IPS-NIHi11 (cell line): ENCODE measurements at regions not wholly inside any gene's neighbourhood (a gene's known extent, or its start where the extent isn't known, plus 50 kb on each side); places are given as distances from the start of the nearest gene placed in this dataset.

Experiments
- DNase-seq: peaks from one replicate; pipeline ENCODE4 v3.0.0; 2012; ENCODE audit warnings: mixed read lengths, low spot score

DNA sequence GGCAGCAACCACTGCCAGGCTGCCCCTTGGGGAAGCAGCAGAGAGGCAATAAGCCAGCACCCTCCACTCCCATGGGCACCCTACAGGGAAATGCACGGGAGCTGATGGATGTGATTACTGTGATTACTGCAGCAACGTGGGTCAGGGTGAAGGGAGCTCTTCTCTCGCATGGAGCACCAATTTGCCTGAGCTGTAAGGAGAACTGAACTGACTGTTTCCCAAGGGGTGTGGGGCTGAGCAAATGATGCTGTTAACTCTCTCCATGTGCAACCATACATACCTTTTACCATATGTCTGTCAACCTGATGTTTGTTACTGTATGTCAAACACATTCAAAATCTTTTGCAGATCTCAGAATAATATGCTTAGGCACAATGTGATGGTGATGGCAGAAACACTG is 680.6 kb downstream of the SQOR start:
- DNase-seq: no peak

- DNase-seq: no peak
These were observed 681.2 kb downstream of the SQOR start for GRCh38 chr15:46316024-46316423.

DNA sequence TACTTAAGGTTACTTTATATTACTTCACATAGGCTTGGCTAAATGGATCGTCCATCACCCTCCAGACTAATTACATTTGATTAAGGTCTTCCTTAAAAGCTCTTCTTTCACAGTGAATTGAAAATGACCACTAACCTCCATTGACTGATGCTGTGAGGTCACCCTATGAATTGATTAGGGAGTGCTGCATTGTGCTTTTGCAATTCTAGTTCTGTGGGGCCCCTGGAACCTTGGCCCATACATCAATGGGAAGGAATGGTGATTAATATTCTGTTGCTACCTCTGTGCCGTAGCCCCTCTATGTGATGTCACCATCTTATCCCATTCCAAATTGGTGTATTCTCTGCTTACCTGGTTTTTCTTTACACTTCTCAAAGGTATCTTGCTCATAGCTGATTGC is 682.2 kb downstream of the SQOR start:
- DNase-seq: no peak

- no peak for DNase-seq
These were observed 687.9 kb downstream of the SQOR start for GRCh38 chr15:46322753-46323152.

- DNase-seq: no peak
These were observed 691.3 kb downstream of the SQOR start for GRCh38 chr15:46326173-46326572.

DNA sequence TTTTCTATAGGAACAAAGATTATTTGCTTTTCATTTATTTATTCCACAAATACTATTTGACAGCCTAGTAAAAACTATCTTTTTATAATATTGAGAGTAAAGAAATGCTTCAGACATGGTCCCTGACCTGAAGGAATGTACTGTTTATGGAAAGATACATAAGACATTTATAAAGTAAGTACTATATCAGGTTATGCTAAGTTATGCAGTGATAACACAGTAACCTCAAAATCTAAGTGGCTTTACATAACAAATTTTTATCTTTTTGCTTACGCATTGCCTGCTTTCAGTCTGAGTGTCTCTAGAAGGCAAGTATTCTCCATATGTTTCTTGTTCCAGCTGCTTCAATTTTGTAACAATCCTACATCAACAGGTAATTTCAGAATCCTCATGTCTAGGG is 694.0 kb downstream of the SQOR start:
- no peak for DNase-seq

DNA sequence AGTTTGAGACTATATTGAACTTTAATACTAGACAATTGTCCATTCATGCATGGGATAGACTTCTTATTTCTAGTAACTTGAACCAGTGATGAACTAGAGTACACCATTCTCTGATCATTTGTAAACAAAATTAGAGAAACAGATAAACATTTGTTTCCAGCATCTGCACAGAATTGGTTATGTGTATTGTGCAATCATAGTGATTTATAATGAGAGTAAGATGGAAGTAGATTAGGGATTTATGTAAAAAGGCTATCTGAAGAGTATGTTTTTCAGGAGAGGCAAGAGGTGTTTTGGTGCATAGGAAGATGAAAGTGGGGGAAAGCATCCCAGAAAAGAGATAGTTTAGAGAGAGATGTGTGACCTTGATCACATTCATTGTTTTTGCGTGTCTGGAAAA is 695.0 kb downstream of the SQOR start:
- no peak for DNase-seq

DNA sequence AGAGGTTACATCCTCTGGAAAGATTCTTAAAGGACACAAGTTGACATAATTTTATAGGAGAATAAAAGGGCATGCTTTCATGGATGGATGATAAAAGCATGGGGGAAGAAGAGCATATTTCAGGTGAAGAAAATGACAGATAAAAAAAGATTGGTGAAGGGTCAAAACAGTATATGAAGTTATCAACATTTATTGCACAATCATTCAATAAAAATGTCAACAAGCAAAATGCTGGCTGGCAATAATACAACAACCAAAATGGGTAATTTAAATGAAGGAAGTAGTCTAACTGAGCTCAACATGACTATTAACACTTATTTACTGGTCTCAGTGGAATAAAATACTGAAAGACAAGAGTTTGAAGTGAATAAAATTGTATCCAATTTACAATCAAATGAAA is 696.7 kb downstream of the SQOR start:
- no peak for DNase-seq

DNA sequence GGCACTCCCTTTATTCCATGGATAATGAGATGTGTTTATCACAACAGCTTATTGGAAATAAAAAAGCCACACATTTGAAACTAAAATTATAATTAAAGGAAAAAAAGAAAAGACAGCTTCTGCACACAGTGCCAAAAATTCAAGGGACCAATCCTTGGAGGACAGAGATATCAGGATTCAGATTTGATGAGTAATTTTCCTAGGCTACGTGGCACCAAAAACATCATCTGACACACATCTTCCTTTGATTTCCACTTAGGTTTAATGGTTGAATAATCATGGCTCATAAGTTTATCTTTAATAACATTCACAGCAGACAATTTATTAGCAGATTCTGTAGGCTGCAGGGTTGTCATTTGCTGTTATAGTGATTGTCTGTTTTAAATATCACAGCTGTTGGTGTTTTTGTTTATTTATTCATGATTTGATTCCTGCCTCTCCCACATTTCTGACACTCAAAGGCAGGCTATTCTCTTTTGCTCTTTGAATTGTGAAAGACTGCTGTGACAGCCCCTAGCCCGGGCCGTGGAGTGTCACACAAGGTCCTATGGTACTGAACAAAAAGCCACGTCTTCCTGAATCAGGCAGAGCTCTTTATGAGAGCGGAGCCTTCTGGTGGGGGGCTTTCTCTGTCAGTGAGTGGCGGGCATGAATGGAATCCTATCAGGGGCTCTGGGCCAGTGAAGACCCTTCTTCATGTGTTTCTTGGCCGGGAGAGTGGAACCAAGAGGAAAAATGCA is 708.5 kb downstream of the SQOR start:
- DNase-seq: no peak

GRCh38 chr15:46344115-46344724 is 709.4 kb downstream of the SQOR start:
- no peak for DNase-seq

GRCh38 chr15:46344915-46345314 is 710.1 kb downstream of the SQOR start:
- no peak for DNase-seq

DNA sequence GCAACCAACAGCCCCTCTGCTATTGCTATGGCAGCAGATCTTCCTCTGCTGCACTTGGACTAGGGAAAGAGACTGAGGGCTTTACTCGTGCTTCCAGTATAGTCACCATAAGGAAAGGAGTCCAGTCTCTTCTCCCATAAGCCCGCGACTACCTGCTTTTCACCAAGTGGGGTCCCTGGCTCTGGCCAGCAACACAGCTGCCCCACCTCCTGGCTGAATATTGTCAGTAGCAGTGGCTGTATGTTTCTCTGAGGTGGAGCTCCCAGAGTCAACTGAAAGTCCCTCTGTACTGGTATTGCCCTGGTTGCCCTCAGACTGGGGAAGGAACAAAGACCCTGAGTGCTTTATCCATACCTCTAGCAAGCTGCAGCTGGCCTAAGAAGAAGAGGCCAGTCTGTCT is 719.6 kb downstream of the SQOR start:
- no peak for DNase-seq

DNA sequence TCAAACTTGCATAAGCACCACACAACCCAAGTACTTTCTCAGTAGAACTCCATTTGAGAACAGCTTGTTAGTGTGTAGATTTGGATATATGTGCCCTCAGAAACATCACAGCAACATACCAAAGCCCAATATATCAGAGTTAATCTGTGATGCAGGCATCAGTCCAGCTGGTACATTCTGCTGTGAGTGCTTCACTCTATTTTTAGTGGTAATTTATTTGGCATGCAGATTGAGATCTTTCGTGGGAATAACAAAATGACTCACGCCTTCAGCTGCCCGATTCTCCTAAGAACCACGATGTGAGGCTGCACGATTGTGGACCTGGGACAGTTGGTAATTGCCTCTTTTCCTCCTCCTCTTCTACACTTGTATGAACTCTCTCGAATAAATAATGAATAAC is 730.7 kb downstream of the SQOR start:
- DNase-seq: no peak

GRCh38 chr15:46366360-46367007 is 731.7 kb downstream of the SQOR start:
- no peak for DNase-seq

DNA sequence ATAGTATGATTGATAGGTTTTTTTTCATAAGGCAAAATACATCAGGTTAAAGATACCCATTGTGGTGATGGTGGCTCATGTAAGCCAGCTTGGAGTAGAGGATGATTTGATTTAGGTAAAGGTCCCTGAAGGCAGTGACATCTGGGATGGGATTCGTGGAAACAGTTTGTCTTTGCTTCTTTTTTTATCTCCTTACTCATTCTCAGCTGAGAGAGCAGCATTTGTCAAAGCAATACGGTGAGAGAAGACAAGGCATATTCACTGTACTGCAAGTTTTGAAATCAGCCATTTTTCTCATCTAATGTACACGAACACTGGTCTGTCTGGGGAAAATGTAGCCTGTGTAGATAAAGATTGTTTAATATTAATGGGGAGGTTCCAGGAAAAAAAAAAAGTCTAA is 749.1 kb downstream of the SQOR start:
- no peak for DNase-seq

- no peak for DNase-seq
These were observed 751.5 kb downstream of the SQOR start for GRCh38 chr15:46386356-46386755.

DNA sequence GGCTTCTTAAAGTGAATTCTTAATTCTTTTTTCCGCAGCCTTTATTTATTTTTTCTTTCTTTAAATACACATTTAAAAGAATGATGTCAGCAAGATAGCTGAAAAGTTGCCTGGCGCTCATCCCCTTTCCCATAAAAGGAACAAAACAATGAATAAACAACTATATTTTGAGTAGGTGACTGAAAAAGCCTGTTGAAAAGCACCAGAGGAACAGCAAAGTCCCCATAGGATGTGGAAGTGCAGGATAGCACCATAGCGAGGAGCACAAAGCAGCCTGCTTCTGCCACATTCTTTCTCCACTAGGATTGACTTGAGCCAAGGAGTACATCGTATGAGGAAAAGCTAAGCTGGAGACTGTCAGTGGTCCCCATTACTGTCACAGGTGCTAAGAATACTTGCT is 754.9 kb downstream of the SQOR start:
- DNase-seq: no peak

DNA sequence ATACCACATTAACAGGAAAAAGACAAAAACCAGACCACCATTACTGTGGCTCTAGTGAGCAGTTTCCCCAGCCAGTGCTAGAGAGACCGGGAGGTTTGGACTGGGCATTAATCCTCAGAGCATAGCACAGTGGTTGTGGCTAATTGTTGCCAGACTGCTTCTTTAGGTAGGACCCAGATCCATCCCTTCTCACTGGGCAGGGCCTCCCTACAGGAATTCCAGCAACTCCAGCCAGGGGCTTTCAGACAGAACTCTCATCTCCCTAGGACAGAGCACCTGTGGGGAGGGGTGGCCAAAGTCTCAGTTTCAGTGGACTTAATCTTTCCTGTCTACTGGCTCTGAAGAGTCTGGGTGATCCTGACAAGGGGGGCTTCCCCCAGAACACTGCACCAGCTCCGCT is 759.6 kb downstream of the SQOR start:
- DNase-seq: no peak

- DNase-seq: no peak
These were observed 773.5 kb downstream of the SQOR start for GRCh38 chr15:46408312-46408711.

GRCh38 chr15:46409841-46410301 is 775.0 kb downstream of the SQOR start:
- no peak for DNase-seq

DNA sequence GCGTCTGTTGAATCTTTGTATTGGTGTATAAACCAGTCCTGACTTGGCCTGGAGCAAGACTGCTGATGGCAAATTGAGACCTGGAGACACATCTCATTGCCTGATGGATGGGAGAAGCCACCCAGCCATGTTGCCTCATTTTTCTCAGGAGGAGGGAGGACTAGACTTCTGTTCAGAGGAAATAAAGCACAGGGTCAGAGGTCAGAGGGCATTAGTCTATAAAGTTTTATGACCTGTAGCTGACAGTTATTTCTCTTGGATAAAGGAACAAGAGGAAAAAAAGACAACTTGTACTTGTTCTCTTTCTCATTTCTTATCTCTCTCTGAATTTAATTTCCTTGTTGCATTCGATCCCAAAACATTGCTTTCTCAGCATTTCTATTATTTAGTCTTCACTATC is 775.9 kb downstream of the SQOR start:
- no peak for DNase-seq

- DNase-seq: no peak
These were observed 777.1 kb downstream of the SQOR start for GRCh38 chr15:46411900-46412299.

- DNase-seq: no peak
These were observed 779.0 kb downstream of the SQOR start for GRCh38 chr15:46413799-46414198.

DNA sequence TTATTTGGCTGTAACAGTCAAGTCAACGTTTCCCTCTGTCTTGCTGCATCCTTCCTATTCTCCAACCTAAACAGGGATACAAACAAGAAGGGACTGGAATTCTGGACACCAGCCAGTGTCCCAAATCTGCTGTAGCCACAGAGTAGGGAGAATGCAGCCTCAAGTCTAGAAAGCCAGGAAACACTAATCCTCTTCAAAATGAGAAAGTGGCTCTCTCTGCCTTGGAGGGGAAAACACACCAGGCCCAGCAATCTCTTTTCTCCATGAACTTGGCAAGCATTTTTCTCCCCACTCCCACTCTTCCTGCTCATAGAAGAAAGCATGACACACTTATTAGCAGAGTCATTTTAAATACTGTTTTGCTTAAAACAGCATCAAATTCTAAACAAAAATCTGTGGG is 781.7 kb downstream of the SQOR start:
- DNase-seq: no peak
